HepG2 (cell line): ENCODE measurements at regions not wholly inside any gene's neighbourhood (a gene's known extent, or its start where the extent isn't known, plus 50 kb on each side); places are given as distances from the start of the nearest gene placed in this dataset.

Experiments used
- SUZ12 ChIP-seq: fragments of 150-350 bp; IDR thresholded peaks from 2 replicates; pipeline ENCODE4 v1.6.1; 2014; ENCODE audit warnings: low read depth, low read length
- ZNF274 ChIP-seq: sonication (generic); formaldehyde crosslinking; IDR thresholded peaks from 2 replicates; pipeline ENCODE4 v1.5.1; 2020; ENCODE audit warnings: mild to moderate bottlenecking, missing genetic modification reagents
- ZNF556 ChIP-seq: sonication (generic); formaldehyde crosslinking; IDR thresholded peaks from 2 replicates; pipeline ENCODE4 v1.4.0; 2020; ENCODE audit warnings: mild to moderate bottlenecking, missing genetic modification reagents, borderline replicate concordance
- TF ChIP-seq, protein P1 (sequence below): sonication (generic); formaldehyde crosslinking; IDR thresholded peaks from 2 replicates; pipeline ENCODE4 v1.5.0; 2020; ENCODE audit warnings: mild to moderate bottlenecking, missing genetic modification reagents, moderate library complexity
- TF ChIP-seq, protein P2 (sequence below): IDR thresholded peaks from 2 replicates; pipeline ENCODE4 v1.6.1; 2016; ENCODE audit warnings: control low read depth
- TF ChIP-seq, protein P3 (sequence below): sonication (generic); formaldehyde crosslinking; IDR thresholded peaks from 2 replicates; pipeline ENCODE4 v1.8.0; 2022; ENCODE audit warnings: missing genetic modification reagents, mild to moderate bottlenecking, borderline replicate concordance

DNA sequence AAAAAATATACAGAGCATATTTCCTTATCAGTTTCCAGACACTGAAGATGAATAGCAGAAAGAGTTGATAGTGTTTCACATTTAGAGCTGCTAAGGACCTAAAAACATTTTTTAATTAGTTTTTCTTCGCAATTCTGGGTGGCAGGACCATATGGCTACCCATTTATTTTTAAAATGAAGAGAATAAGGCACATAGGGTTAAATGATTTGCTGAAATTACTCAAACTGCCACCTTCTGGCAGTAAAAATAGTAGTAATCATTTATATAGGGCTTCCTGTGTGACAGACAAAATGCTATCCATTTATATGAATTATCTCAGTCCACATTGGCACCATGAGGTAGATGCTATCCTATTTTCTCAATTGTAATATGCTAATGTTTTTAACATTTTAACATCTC lies 108.6 kb upstream of the CCDC196 start:
- no peak for TF ChIP-seq ZNF556 (CRISPR knock-in tag)
- TF ChIP-seq SUZ12: no peak
- TF ChIP-seq, protein P1, sequence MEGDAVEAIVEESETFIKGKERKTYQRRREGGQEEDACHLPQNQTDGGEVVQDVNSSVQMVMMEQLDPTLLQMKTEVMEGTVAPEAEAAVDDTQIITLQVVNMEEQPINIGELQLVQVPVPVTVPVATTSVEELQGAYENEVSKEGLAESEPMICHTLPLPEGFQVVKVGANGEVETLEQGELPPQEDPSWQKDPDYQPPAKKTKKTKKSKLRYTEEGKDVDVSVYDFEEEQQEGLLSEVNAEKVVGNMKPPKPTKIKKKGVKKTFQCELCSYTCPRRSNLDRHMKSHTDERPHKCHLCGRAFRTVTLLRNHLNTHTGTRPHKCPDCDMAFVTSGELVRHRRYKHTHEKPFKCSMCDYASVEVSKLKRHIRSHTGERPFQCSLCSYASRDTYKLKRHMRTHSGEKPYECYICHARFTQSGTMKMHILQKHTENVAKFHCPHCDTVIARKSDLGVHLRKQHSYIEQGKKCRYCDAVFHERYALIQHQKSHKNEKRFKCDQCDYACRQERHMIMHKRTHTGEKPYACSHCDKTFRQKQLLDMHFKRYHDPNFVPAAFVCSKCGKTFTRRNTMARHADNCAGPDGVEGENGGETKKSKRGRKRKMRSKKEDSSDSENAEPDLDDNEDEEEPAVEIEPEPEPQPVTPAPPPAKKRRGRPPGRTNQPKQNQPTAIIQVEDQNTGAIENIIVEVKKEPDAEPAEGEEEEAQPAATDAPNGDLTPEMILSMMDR (CRISPR knock-in tag): no peak
- TF ChIP-seq ZNF274 (CRISPR knock-in tag): no peak
- TF ChIP-seq, protein P2, sequence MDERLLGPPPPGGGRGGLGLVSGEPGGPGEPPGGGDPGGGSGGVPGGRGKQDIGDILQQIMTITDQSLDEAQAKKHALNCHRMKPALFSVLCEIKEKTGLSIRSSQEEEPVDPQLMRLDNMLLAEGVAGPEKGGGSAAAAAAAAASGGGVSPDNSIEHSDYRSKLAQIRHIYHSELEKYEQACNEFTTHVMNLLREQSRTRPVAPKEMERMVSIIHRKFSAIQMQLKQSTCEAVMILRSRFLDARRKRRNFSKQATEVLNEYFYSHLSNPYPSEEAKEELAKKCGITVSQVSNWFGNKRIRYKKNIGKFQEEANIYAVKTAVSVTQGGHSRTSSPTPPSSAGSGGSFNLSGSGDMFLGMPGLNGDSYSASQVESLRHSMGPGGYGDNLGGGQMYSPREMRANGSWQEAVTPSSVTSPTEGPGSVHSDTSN (CRISPR knock-in tag): no peak
- TF ChIP-seq, protein P3, sequence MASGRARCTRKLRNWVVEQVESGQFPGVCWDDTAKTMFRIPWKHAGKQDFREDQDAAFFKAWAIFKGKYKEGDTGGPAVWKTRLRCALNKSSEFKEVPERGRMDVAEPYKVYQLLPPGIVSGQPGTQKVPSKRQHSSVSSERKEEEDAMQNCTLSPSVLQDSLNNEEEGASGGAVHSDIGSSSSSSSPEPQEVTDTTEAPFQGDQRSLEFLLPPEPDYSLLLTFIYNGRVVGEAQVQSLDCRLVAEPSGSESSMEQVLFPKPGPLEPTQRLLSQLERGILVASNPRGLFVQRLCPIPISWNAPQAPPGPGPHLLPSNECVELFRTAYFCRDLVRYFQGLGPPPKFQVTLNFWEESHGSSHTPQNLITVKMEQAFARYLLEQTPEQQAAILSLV (CRISPR knock-in tag): no peak
